ENCODE measurements at regions not wholly inside any gene's neighbourhood (a gene's known extent, or its start where the extent isn't known, plus 50 kb on each side); places are given as distances from the start of the nearest gene placed in this dataset.

GRCh38 chr12:85711735-85712390 is 124.3 kb downstream of the RASSF9 start:
- intact Hi-C loops (cut with DNase I) = no loop called here
- 77% methylated on average over 4 of the region's 4 CpGs for WGBS

DNA sequence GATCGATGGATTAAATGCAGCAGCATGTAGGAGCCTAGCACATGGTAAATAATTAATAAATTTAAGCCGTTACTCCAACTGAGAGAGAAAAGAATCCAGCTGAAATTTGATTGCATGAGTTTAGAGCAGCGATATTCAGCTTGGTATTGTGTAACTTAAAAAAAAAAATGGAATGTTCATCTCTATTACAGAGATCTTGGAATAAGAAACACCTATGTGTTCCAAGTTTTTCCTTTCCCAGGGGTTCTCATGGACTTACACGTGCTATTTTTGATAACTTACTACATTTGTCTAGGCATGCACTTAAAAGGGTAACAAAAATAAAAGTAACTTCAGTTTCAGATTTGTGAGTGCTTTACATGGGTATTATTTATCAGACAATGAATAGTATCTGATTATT is 122.8 kb downstream of the RASSF9 start:
- intact Hi-C loops (cut with DNase I) = no loop called here
- no peak for DNase-seq (ENCODE audit: extremely low spot score)
- TF ChIP-seq EP300 (IDR thresholded peaks at IDR 0.05) (no peak), POLR2AphosphoS5 (IDR thresholded peaks at IDR 0.05) (no peak)
- Histone ChIP-seq H3K27me3 (no peaks in the 10 kb centered on the region), H3K36me3 (no peaks in the 10 kb centered on the region), H3K4me1 (peaks cover 0 to 11% (median 10%) of the 10 kb centered on the region in 4 donors), H3K4me3 (no peak overlapping the region), H3K27ac (replicated peaks in 1 of 4) (peak overlapping the region in 2 of 4 donors; percentile 7 to 43), H3K9me3 (no peaks in the 10 kb centered on the region)
- WGBS = 45% methylated on average over 4 of the region's 4 CpGs

More at GRCh38 chr12:85711735-85712390, 124.3 kb downstream of the RASSF9 start:
- H3K9me3 ChIP-seq = no peaks in the 10 kb centered on the region
- no peak overlapping the region for H3K4me3 ChIP-seq
- no peaks in the 10 kb centered on the region for H3K27me3 ChIP-seq
- TF ChIP-seq POLR2AphosphoS5 (IDR thresholded peaks at IDR 0.05) (peak; percentile 21 to 38), EP300 (IDR thresholded peaks at IDR 0.05) (no peak), POLR2A (IDR thresholded peaks at IDR 0.05; ENCODE audit: low read depth) (no peak)
- peak overlapping the region in 3 of 4 donors; percentile 16 to 59 (median 56) for H3K27ac ChIP-seq (replicated peaks in 1 of 4)
- no peak for DNase-seq (ENCODE audit: extremely low spot score)
- peaks cover 0 to 11% (median 10%) of the 10 kb centered on the region in 4 donors for H3K4me1 ChIP-seq
- H3K36me3 ChIP-seq = no peaks in the 10 kb centered on the region

DNA sequence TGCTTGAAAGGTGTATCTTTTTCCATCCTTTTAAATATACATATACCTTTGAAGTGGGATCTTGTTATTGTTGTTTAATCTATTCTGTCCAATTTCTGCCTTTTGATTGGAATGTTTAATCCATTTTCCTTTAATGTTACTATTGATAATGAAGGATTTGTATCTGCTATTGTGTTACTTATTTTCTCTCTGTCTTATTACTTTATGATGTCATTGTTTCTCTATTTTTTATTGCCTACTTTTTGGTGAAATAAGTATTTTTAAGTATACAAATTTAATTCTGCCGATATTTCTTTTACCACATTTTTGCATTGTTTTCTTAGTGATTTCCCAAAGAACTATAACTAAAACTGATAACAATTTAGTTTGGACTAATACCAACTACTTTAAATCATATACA is 121.8 kb downstream of the RASSF9 start:
- DNase-seq (ENCODE audit: extremely low spot score) = no peak
- H3K36me3 ChIP-seq = no peaks in the 10 kb centered on the region
- TF ChIP-seq POLR2AphosphoS5 (IDR thresholded peaks at IDR 0.05) = no peak
- H3K27me3 ChIP-seq = no peaks in the 10 kb centered on the region
- H3K27ac ChIP-seq (replicated peaks in 1 of 4) = no peak overlapping the region
- H3K9me3 ChIP-seq = no peaks in the 10 kb centered on the region
- 98% methylated on average over 1 of the region's 1 CpG for WGBS
- H3K4me1 ChIP-seq = peaks cover 0 to 11% (median 10%) of the 10 kb centered on the region in 4 donors
- H3K4me3 ChIP-seq = no peak overlapping the region
- intact Hi-C loops (cut with DNase I) = no loop called here

DNA sequence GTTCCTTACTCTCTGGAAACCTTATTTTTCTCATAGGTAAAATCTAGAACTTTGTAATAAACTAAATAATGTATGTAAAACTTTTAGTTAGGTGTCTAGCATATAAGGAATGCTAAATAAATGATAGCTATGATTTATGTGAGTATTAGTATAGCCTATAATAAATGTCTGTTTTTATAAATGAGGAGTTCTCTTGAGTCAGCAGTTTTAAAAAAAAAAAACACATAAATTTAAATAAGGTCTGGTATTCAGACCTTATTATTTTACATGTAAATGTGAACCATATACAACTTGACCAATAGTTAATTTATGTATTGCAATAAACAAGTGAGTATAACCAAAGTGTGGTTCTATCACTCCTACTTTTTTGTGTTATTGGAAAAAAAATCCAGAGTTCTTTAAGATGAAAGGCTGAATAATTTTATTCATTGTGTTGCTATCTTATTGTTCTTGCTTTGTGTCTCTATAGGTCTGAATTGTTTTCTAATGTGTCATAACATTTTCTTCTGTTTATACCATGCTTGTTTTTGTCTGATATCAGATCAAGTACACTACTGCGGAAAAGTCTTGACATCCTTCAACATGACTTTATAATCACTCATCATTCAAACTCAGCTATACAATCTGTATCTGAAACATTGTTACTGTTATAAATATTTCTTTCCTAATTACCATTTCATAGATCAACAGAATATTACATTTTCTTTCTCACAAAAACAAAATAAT is 115.7 kb downstream of the RASSF9 start:
- Histone ChIP-seq H3K27me3 (no peaks in the 10 kb centered on the region), H3K4me1 (no peaks in the 10 kb centered on the region), H3K36me3 (no peaks in the 10 kb centered on the region), H3K4me3 (no peak overlapping the region), H3K9me3 (no peaks in the 10 kb centered on the region), H3K27ac (replicated peaks in 1 of 4) (no peak overlapping the region)
- TF ChIP-seq POLR2AphosphoS5 (IDR thresholded peaks at IDR 0.05) = no peak
- TF ChIP-seq, protein P1, sequence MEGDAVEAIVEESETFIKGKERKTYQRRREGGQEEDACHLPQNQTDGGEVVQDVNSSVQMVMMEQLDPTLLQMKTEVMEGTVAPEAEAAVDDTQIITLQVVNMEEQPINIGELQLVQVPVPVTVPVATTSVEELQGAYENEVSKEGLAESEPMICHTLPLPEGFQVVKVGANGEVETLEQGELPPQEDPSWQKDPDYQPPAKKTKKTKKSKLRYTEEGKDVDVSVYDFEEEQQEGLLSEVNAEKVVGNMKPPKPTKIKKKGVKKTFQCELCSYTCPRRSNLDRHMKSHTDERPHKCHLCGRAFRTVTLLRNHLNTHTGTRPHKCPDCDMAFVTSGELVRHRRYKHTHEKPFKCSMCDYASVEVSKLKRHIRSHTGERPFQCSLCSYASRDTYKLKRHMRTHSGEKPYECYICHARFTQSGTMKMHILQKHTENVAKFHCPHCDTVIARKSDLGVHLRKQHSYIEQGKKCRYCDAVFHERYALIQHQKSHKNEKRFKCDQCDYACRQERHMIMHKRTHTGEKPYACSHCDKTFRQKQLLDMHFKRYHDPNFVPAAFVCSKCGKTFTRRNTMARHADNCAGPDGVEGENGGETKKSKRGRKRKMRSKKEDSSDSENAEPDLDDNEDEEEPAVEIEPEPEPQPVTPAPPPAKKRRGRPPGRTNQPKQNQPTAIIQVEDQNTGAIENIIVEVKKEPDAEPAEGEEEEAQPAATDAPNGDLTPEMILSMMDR (IDR thresholded peaks at IDR 0.05) = no peak
- no peak for TF ChIP-seq POLR2A (IDR thresholded peaks at IDR 0.05; ENCODE audit: low read depth)
- TF ChIP-seq EP300 (IDR thresholded peaks at IDR 0.05) = no peak
- DNase-seq (ENCODE audit: extremely low spot score) = no peak
- 89% methylated on average over 1 of the region's 1 CpG for WGBS
- intact Hi-C loops (cut with DNase I) = no loop called here

DNA sequence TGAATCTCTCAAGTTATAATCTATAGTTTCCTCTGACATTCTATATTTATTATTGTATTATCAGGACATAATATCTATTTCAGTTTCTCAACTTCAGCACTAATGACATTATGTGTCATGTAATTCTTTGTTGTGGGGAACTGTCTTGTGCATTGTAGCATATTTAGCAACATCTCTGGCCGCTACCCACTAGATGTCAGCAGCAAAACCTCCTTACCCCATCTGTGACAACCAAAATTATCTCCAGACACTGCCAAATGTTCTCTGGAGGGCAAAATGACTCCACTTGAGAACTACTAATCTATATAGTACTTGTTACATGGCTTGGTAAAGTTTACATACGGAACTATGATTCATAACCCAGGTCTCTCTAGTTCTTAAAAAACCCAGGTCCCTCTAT is 110.2 kb downstream of the RASSF9 start:
- TF ChIP-seq EP300 (IDR thresholded peaks at IDR 0.05) (no peak), POLR2A (IDR thresholded peaks at IDR 0.05; ENCODE audit: low read depth) (no peak), POLR2AphosphoS5 (IDR thresholded peaks at IDR 0.05) (no peak)
- TF ChIP-seq, protein P1 (IDR thresholded peaks at IDR 0.05) = no peak

GRCh38 chr12:85733221-85733840 is 102.9 kb downstream of the RASSF9 start:
- Histone ChIP-seq H3K36me3 (no peaks in the 10 kb centered on the region), H3K27ac (replicated peaks in 1 of 4) (no peak overlapping the region), H3K4me3 (no peak overlapping the region), H3K9me3 (no peaks in the 10 kb centered on the region), H3K27me3 (no peaks in the 10 kb centered on the region), H3K4me1 (no peaks in the 10 kb centered on the region)
- TF ChIP-seq, protein P1 (IDR thresholded peaks at IDR 0.05) = no peak
- no peak for TF ChIP-seq POLR2AphosphoS5 (IDR thresholded peaks at IDR 0.05)
- no peak for TF ChIP-seq POLR2A (IDR thresholded peaks at IDR 0.05; ENCODE audit: low read depth)
- no peak for TF ChIP-seq EP300 (IDR thresholded peaks at IDR 0.05)
- intact Hi-C loops (cut with DNase I) = no loop called here
- DNase-seq (ENCODE audit: extremely low spot score) = no peak
- WGBS = 90% methylated on average over 5 of the region's 5 CpGs

More for the DNA sequence above, 110.2 kb downstream of the RASSF9 start:
- Histone ChIP-seq H3K4me3 (no peak overlapping the region), H3K4me1 (no peaks in the 10 kb centered on the region), H3K9me3 (no peaks in the 10 kb centered on the region), H3K27ac (replicated peaks in 1 of 4) (no peak overlapping the region), H3K27me3 (no peaks in the 10 kb centered on the region), H3K36me3 (no peaks in the 10 kb centered on the region)
- WGBS = 74% methylated on average over 2 of the region's 2 CpGs
- intact Hi-C loops (cut with DNase I) = no loop called here
- no peak for DNase-seq (ENCODE audit: extremely low spot score)

Measured in esophagus muscularis mucosa (tissue), 4 donors.